Glutamatergic neuron (in vitro differentiated cells): ENCODE measurements at regions not wholly inside any gene's neighbourhood (a gene's known extent, or its start where the extent isn't known, plus 50 kb on each side); places are given as distances from the start of the nearest gene placed in this dataset.
"Not testable (repeated sequence)": the region's sequence is repeated elsewhere in the genome, so short reads cannot be mapped to it uniquely, and the experiment has no call there.

Source experiments
- DNase-seq: peaks from one replicate; pipeline ENCODE4 v3.0.0; 2022
- H3K27ac Mint-ChIP-seq: one replicate; pipeline ENCODE4 v1.8.0; 2020; ENCODE audit warnings: mild to moderate bottlenecking, mixed read lengths, inconsistent platforms; ENCODE audit not compliant: unreplicated experiment
- H3K27me3 Mint-ChIP-seq: one replicate; pipeline ENCODE4 v1.8.0; 2020; ENCODE audit warnings: mild to moderate bottlenecking, moderate library complexity, mixed read lengths, inconsistent platforms; ENCODE audit not compliant: unreplicated experiment
- H3K36me3 Mint-ChIP-seq: one replicate; pipeline ENCODE4 v1.8.0; 2020; ENCODE audit warnings: mild to moderate bottlenecking, mixed read lengths, inconsistent platforms; ENCODE audit not compliant: unreplicated experiment
- H3K4me1 Mint-ChIP-seq: one replicate; pipeline ENCODE4 v1.8.0; 2020; ENCODE audit warnings: mild to moderate bottlenecking, low read depth, mixed read lengths, inconsistent platforms; ENCODE audit not compliant: unreplicated experiment
- H3K4me3 Mint-ChIP-seq: one replicate; pipeline ENCODE4 v1.8.0; 2020; ENCODE audit warnings: mild to moderate bottlenecking, mixed read lengths, inconsistent platforms; ENCODE audit not compliant: unreplicated experiment
- H3K9me3 Mint-ChIP-seq: one replicate; pipeline ENCODE4 v1.8.0; 2020; ENCODE audit warnings: mild to moderate bottlenecking, moderate library complexity, mixed read lengths, inconsistent platforms; ENCODE audit not compliant: unreplicated experiment
- CTCF ChIP-seq: fragments of 200-600 bp; sonication (generic); IDR thresholded peaks from one replicate; pipeline ENCODE4 v1.5.0; 2021; ENCODE audit not compliant: partially characterized antibody, unreplicated experiment

DNA sequence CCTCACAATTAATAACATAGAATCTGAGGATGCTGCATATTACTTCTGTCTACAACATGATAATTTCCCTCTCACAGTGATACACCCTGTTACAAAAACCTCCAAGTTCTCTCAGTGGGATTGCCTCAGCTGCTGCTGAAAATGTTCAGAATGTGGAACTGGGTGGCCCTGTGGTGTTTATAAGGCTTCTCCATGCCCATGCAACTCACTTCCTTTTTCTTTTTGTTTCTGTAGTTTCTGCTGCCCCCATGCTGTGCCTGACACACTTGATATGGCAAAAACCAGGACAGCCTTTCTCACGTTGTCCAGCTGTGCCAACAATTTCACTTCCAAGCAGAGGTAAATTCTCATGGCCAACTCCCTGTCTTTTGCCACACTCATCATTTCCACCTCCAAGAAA, 206.2 kb downstream of the RPIA start:
- no peaks in the 10 kb centered on the region for H3K36me3 Mint-ChIP-seq
- no peak for TF ChIP-seq CTCF
- H3K4me3 Mint-ChIP-seq: no peak overlapping the region
- no peak overlapping the region for H3K27ac Mint-ChIP-seq
- DNase-seq: no peak
- peaks cover 8% of the 10 kb centered on the region for H3K4me1 Mint-ChIP-seq
- H3K9me3 Mint-ChIP-seq: peaks cover 3% of the 10 kb centered on the region
- no peaks in the 10 kb centered on the region for H3K27me3 Mint-ChIP-seq

DNA sequence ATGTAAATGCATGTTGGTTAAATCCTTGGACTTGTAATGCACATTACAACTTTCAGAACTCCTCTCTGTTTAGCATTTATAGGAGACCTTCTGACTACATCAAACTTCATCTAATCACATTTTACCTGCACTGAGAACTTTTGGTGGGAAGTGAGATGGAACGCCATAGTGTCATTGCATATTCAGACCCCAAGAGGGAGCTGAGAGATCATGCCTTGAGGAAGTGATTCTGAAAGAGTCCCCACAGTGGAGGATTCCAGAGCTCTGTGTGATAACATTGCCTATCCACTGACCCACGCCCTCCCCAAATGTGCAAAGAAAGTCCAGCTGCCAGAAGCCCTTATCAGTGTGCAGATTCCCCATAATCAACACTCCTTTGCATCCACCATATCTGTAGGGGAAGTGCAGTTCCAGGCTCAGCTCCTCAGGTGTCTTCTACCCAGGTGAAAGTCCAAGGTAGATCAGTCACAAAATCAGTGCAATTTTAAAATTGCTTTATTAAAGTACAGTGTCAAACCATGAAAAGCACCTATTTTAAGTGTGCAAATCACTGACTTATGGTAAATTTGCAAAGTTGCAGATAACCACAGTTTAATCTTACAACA, 212.4 kb downstream of the RPIA start:
- H3K9me3 Mint-ChIP-seq: no peaks in the 10 kb centered on the region
- H3K4me1 Mint-ChIP-seq: no peaks in the 10 kb centered on the region
- peaks cover 3% of the 10 kb centered on the region for H3K27me3 Mint-ChIP-seq
- H3K36me3 Mint-ChIP-seq: no peaks in the 10 kb centered on the region
- TF ChIP-seq CTCF: peak; percentile 84
- H3K4me3 Mint-ChIP-seq: no peak overlapping the region
- DNase-seq: no peak
- H3K27ac Mint-ChIP-seq: no peak overlapping the region

GRCh38 chr2:88913280-88913679, 221.8 kb downstream of the RPIA start:
- no peaks in the 10 kb centered on the region for H3K36me3 Mint-ChIP-seq
- H3K27me3 Mint-ChIP-seq: no peaks in the 10 kb centered on the region
- H3K4me3 Mint-ChIP-seq: no peak overlapping the region
- DNase-seq: no peak
- H3K4me1 Mint-ChIP-seq: no peaks in the 10 kb centered on the region
- no peaks in the 10 kb centered on the region for H3K9me3 Mint-ChIP-seq
- H3K27ac Mint-ChIP-seq: no peak overlapping the region
- TF ChIP-seq CTCF: no peak

DNA sequence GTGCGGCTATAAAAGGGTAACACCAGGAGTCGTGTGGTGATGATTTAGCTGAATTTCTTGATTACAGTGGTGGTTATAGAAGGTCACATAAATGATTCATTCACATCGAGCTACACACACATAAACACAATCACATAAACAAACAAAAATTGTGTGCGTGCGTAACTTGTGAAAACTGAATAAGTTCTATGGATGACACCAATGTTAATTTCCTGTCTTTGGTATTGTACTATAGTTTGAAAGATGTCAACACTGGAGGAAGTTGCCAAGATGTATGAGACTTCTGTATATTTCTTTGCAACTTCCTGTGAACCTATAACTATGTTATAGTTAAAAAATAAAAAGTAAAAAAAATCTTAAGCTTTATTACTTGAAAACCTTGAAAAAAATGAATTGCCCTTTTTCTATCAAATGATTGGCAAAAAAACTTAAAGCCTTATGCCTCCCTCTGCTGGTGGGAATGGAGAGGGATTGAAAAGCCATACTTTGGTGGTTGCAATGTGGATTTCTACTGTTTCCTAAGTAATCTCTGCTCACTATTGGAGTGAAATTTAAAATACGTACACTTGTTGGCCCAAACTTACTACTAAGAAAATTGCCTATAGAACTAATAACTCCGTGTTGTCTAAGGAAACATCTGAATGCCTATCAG, 227.7 kb downstream of the RPIA start:
- Mint-ChIP-seq H3K27me3 (no peaks in the 10 kb centered on the region), H3K27ac (no peak overlapping the region), H3K4me1 (no peaks in the 10 kb centered on the region), H3K4me3 (no peak overlapping the region), H3K9me3 (peaks cover 4% of the 10 kb centered on the region), H3K36me3 (peaks cover 3% of the 10 kb centered on the region)
- no peak for DNase-seq
- TF ChIP-seq CTCF: peak; percentile 59

- DNase-seq: not testable (repeated sequence)
These were observed 228.9 kb downstream of the RPIA start for GRCh38 chr2:88920399-88920798.

More at GRCh38 chr2:88920399-88920798, 228.9 kb downstream of the RPIA start:
- H3K36me3 Mint-ChIP-seq, H3K4me1 Mint-ChIP-seq, H3K27ac Mint-ChIP-seq, H3K27me3 Mint-ChIP-seq, H3K9me3 Mint-ChIP-seq, H3K4me3 Mint-ChIP-seq: not testable (repeated sequence)
